GM18498 (cell line): ENCODE measurements at regions not wholly inside any gene's neighbourhood (a gene's known extent, or its start where the extent isn't known, plus 50 kb on each side); places are given as distances from the start of the nearest gene placed in this dataset.
"Not testable (repeated sequence)": the region's sequence is repeated elsewhere in the genome, so short reads cannot be mapped to it uniquely, and the experiment has no call there.

Source experiments
- ATAC-seq: cut with Tn5 transposase; IDR thresholded peaks from one replicate; pipeline ENCODE4 v1.9.1; 2021; ENCODE audit warnings: mild to moderate bottlenecking, moderate library complexity; ENCODE audit not compliant: unreplicated experiment

DNA sequence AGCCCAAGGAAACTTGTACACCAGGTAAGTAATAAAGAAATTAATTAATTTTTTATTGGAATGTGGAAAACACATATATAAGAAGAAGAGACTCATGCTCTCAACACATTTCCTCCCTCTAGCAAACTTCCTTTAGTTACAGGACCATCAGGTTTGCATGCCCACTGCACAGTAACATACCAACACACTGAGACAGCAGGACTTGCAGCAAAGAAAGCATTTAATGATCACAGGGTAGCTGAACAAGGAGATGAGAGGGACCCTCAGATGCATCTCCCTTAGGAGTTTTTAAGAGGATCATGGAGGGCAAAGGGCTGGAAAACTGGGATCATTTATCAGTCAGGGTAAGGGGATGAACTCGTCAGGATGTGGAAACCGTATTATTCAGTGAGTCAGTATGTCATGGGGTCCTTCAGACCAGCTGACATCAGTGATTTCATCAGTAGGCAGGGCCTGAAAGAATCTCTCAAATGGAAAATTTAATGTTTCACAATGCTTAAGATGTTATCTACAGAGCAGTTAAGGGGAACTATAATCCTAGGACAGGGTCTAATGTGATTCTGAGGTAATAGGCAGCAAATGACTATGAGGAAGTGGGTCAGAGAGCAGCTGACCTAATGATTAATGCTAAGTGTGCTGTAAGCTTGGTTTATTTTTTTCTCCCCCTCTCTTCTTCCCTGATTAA lies 193.8 kb upstream of the RND3 start:
- no peak for ATAC-seq

GRCh38 chr2:150679456-150680120 lies 192.1 kb upstream of the RND3 start:
- ATAC-seq, result no peak

- no peak for ATAC-seq
Observed at GRCh38 chr2:150677551-150677950, 190.1 kb upstream of the RND3 start.

DNA sequence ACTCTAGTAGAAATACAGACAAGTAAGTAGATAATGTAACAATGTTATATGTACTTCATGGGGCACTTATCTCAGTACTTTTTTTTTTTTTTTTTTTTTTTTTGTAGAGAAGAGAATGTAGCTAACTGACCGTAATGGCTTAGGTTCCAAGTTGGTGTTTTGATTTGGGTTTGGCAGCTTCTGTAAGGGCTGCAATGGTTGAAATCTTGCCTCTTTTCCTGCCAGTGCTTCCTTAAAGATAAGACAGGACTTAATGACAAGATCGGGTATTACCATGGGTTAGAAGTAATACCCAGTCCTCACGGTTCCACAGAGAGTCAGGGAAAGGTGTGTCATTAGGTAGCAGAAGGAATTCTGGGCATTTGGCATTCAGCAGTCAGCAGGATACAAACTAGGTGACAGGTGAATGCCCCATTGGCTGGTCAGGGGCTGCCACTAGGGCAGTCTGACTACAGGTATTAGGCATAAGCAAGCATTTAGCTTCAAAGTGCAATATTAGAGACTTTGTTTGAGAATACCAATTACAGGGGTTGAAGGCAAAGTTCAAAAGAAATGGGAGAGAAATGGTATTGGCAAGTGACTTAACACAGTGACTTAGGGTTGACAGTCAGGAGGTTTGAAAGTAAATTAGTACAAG lies 189.4 kb upstream of the RND3 start:
- no peak for ATAC-seq

GRCh38 chr2:150675807-150676206 lies 188.3 kb upstream of the RND3 start:
- ATAC-seq, result no peak

DNA sequence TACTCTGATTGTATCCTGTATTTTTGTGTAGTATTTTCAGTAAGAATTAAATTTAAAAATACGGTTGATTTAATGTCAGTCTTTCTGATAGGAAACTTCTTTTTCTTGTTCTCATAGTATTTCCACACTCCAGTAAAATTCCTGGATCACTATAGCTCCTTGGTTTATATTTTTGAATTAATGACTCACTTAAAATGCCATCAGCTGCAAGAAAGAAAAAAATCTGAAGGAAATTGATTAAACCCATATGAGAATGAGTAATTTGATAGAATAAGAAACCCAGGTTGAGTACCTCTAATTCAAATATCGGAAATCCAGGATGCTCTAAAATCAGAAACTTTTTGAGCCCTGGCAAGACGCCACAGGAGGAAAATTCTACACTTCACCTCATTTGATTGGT lies 186.8 kb upstream of the RND3 start:
- no peak for ATAC-seq

- no peak for ATAC-seq
Observed at GRCh38 chr2:150672311-150672710, 184.8 kb upstream of the RND3 start.

GRCh38 chr2:150669492-150669891 lies 182.0 kb upstream of the RND3 start:
- no peak for ATAC-seq

DNA sequence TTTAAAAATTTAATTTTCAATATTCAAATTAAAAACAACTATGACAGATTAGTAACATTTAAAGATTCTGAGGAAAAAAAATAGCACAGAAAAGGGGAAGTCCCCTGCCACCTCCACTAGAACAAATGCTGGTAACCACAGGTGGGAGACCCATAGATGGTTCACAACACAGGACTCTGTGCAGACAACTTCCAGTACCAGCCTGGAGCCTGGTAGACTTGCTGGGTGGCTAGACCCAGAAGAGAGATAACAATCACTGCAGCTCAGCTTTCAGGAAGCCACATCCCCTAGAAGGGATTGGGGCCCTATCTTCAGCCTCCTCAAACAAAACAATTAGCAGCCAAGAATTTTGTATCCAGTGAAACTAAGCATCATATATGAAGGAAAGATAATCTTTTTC lies 179.6 kb upstream of the RND3 start:
- not testable (repeated sequence) for ATAC-seq

DNA sequence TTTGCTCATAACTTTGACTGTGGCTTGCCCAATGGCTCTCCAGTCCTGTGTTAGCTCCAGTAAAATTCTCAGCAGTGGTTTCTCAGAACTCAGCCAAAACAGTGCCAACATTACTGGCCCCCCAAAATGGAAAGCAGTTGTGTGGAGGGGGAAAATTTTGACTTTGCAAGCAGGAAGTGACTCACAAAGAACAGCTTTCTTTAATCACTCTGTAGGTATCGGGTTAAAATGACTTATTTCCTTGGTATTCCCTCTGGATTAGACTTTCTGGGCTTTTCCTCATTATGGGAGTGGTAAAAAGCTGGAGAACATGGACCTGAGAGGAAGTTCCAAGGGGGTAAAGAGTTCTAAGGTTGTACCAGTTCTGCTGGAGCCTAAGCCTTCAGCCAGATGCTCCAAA lies 175.7 kb upstream of the RND3 start:
- no peak for ATAC-seq

GRCh38 chr2:150656002-150656401 lies 168.5 kb upstream of the RND3 start:
- no peak for ATAC-seq

- no peak for ATAC-seq
Observed at GRCh38 chr2:150653351-150653750, 165.9 kb upstream of the RND3 start.

GRCh38 chr2:150647943-150648342 lies 160.5 kb upstream of the RND3 start:
- ATAC-seq, result no peak

DNA sequence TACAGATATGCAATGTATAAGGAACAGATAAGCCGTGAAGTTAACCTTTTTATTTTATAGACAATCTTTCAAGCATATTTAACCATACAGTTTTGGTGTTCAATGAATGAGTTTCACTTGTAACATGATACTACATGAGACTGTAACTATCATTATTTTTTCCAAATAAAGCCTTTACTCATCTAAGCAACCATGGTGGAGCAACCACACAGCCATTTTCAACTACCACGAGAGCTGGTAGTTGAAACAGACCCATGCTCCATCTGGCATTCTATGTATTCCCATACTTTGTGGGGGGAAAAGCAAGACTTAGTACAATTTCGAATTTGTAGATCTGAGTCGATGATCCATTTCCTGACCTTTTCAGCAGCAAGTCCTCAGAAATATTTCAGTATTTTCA lies 159.3 kb upstream of the RND3 start:
- no peak for ATAC-seq

DNA sequence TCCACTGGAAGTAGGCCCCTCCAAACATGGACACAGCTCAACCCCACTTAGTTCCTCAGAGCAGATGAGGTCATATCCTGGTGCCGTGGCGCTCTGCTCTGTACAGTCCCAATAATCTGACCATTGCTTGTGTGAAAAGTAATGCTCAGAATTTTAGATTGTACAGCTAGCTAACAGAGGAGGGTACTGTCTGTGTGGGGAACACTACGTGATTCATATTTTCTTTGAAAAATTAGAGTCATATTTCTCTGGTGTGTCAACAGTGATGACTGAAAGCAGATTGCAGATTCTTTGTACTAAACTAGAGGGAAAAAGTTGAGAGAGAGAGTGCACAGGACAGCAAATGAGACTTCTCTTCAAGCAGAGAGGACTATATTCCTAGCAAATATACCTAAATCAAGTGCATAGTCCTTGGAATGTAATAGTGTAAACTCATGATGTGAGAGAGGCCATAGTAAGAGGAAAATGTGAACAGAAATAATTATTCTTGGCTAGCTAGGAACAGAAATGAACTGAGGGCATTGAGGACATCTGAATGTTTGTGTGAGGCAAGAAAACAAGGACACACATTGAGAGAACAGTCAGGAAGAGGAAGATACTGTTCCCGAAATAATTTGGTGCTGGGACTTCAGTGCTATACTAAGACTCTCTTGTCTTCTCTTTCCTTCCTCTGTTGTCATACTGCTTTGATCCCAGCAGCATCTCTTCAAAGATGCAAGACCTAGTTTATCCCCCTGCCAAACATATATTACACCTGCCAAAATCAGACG lies 157.0 kb upstream of the RND3 start:
- ATAC-seq, result no peak

GRCh38 chr2:150643114-150643725 lies 155.8 kb upstream of the RND3 start:
- ATAC-seq, result no peak

DNA sequence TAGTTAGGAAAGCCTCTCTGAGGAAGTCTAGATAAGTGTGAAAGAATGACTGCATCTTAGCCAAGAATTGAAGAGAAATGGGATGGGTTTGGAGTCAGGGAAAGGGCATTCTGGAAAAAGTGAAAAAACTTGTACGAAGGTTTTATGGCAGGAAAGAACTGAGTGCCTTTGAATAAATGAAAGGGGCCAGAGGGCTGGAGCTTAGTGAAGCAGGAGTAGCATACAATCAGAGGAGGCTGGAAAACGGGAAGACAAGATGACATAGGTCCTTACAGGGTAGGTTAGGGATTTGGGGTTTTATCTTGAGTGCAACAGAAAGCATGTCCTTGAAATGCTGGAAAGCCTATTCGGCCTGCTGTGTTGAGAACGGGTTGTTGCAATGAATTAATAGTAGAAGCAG lies 152.6 kb upstream of the RND3 start:
- ATAC-seq, result no peak

DNA sequence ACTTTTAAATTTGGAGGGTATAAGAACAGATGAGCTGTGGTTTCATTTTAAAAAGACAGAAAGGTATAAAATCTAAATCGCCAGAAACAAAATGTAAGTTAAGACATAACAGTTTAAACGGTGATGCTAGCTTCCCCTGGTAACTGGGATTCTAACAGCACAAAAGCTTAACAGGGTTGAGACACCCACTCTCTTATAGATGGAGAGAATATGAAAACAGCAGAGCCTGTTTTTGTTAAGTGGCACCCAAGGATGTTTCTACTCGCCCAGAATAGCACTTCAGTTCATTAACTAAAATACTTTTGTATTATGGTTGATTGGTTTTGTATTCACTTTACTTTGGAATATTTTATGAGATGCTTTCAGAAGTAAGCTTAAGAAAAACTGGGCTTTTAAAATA lies 151.9 kb upstream of the RND3 start:
- ATAC-seq, result no peak

- no peak for ATAC-seq
Observed at GRCh38 chr2:150631236-150631821, 143.9 kb upstream of the RND3 start.

DNA sequence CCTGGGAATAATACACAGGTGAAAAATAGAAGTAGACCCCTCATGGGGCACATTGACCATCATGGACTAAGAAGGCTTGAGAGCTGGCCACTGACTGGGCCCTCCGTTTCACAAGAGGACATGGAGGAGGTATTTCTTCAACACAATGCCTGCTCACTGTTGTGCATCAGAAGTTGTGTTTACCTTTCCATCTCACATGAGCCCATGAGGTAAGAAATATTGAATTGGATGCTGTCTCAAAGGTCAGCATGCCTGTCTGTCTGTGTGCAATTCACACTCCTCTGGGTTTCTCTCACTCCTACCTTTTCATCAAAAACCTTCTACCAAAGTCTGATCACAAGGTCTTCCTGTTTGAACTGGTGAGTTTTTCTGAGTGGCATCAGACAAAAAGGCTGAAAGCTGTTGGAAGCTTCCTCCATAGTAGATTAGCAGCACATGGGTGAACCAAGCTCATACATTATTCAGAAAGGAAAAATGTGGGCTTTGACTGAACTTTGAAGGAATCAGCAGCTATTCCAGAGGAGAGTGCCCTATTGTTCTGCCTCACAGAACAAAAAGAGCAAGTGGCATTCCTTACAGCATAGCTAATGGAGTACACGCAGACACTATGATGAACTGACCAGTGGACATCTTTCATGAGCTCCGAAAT lies 143.2 kb upstream of the RND3 start:
- no peak for ATAC-seq
